Left renal cortex interstitium (tissue), 4 donors: ENCODE measurements at regions not wholly inside any gene's neighbourhood (a gene's known extent, or its start where the extent isn't known, plus 50 kb on each side); places are given as distances from the start of the nearest gene placed in this dataset.

Source experiments
- DNase-seq, 4 donors: peaks; one replicate each; pipeline ENCODE4 v3.0.0-alpha.2; 2013; ENCODE audit warnings: low read depth in 4 of 4, low spot score in 2 of 4, missing footprints in 1 of 4

GRCh38 chr21:26743524-26743923 is 101.7 kb downstream of the ADAMTS1 start:
- DNase-seq = no peak

- DNase-seq = no peak
Measured at GRCh38 chr21:26739189-26739588, 106.0 kb downstream of the ADAMTS1 start.

GRCh38 chr21:26736449-26736848 is 108.8 kb downstream of the ADAMTS1 start:
- no peak for DNase-seq

- DNase-seq = no peak
Measured at GRCh38 chr21:26732432-26733221, 112.6 kb downstream of the ADAMTS1 start.

- DNase-seq = no peak
Measured at GRCh38 chr21:26719750-26720149, 125.5 kb downstream of the ADAMTS1 start.

GRCh38 chr21:26717146-26717739 is 128.0 kb downstream of the ADAMTS1 start:
- no peak for DNase-seq

GRCh38 chr21:26715878-26716506 is 129.2 kb downstream of the ADAMTS1 start:
- peak in 2 of 4 donors; percentile 20 to 38 for DNase-seq

GRCh38 chr21:26715116-26715515 is 130.1 kb downstream of the ADAMTS1 start:
- DNase-seq = no peak

- no peak for DNase-seq
Measured at GRCh38 chr21:26710155-26710554, 135.1 kb downstream of the ADAMTS1 start.

GRCh38 chr21:26709090-26709489 is 136.0 kb upstream of the CYYR1 start:
- DNase-seq = no peak

GRCh38 chr21:26708223-26708800 is 135.2 kb upstream of the CYYR1 start:
- no peak for DNase-seq

- no peak for DNase-seq
Measured at GRCh38 chr21:26707246-26707645, 134.2 kb upstream of the CYYR1 start.

- no peak for DNase-seq
Measured at GRCh38 chr21:26698416-26698815, 125.3 kb upstream of the CYYR1 start.

- no peak for DNase-seq
Measured at GRCh38 chr21:26691416-26691815, 118.3 kb upstream of the CYYR1 start.

GRCh38 chr21:26686705-26687104 is 113.6 kb upstream of the CYYR1 start:
- no peak for DNase-seq

GRCh38 chr21:26686278-26686677 is 113.2 kb upstream of the CYYR1 start:
- DNase-seq = no peak

- DNase-seq = no peak
Measured at GRCh38 chr21:26684889-26685288, 111.8 kb upstream of the CYYR1 start.

GRCh38 chr21:26683996-26684395 is 110.9 kb upstream of the CYYR1 start:
- DNase-seq = no peak

GRCh38 chr21:26679284-26679683 is 106.2 kb upstream of the CYYR1 start:
- DNase-seq = no peak

GRCh38 chr21:26674323-26674722 is 101.2 kb upstream of the CYYR1 start:
- no peak for DNase-seq

- no peak for DNase-seq
Measured at GRCh38 chr21:26669215-26669764, 96.2 kb upstream of the CYYR1 start.
